DOHH2 (cell line): ENCODE measurements at regions not wholly inside any gene's neighbourhood (a gene's known extent, or its start where the extent isn't known, plus 50 kb on each side); places are given as distances from the start of the nearest gene placed in this dataset.

Source experiments
- CTCF ChIP-seq: fragments of 200-600 bp; sonication (generic); IDR thresholded peaks from one replicate; pipeline ENCODE4 v1.5.1; 2014; ENCODE audit warnings: antibody characterized with exemption, mild to moderate bottlenecking, low read depth, low read length; ENCODE audit not compliant: poor library complexity, severe bottlenecking
- EZH2phosphoT487 ChIP-seq: fragments of 200-600 bp; sonication (generic); IDR thresholded peaks from 2 replicates; pipeline ENCODE4 v1.6.1; 2017; ENCODE audit warnings: borderline replicate concordance, mild to moderate bottlenecking, antibody characterized with exemption, low read length, moderate library complexity, mixed read lengths

- TF ChIP-seq EZH2phosphoT487 (no peak), CTCF (no peak)
These were observed 200.2 kb upstream of the PHF14 start for GRCh38 chr7:10773430-10773829.
